GM18868 (cell line): ENCODE measurements at regions not wholly inside any gene's neighbourhood (a gene's known extent, or its start where the extent isn't known, plus 50 kb on each side); places are given as distances from the start of the nearest gene placed in this dataset.
"Not testable (repeated sequence)": the region's sequence is repeated elsewhere in the genome, so short reads cannot be mapped to it uniquely, and the experiment has no call there.

ENCODE experiments used
- ATAC-seq: cut with Tn5 transposase; IDR thresholded peaks from one replicate; pipeline ENCODE4 v1.9.1; 2021; ENCODE audit warnings: mild to moderate bottlenecking, moderate library complexity; ENCODE audit not compliant: unreplicated experiment

GRCh38 chr2:201568217-201568820 lies 75.0 kb downstream of the TMEM237 start:
- ATAC-seq: no peak

- no peak for ATAC-seq
Observed at GRCh38 chr2:201559067-201559710, 84.1 kb downstream of the TMEM237 start.

GRCh38 chr2:201558665-201559064 lies 84.6 kb downstream of the TMEM237 start:
- no peak for ATAC-seq

- ATAC-seq: no peak
Observed at GRCh38 chr2:201558232-201558631, 85.1 kb downstream of the TMEM237 start.

GRCh38 chr2:201551901-201552300 lies 91.4 kb downstream of the TMEM237 start:
- ATAC-seq: no peak

GRCh38 chr2:201546576-201546975 lies 95.0 kb downstream of the STRADB start:
- no peak for ATAC-seq

GRCh38 chr2:201542291-201542690 lies 90.8 kb downstream of the STRADB start:
- ATAC-seq: no peak

- not testable (repeated sequence) for ATAC-seq
Observed at GRCh38 chr2:201539271-201539670, 87.7 kb downstream of the STRADB start.

- no peak for ATAC-seq
Observed at GRCh38 chr2:201538025-201538424, 86.5 kb downstream of the STRADB start.

- no peak for ATAC-seq
Observed at GRCh38 chr2:201536754-201537153, 85.2 kb downstream of the STRADB start.

GRCh38 chr2:201536046-201536445 lies 84.5 kb downstream of the STRADB start:
- ATAC-seq: no peak

- peak; percentile 81 for ATAC-seq
Observed at GRCh38 chr2:201532686-201533304, 81.3 kb downstream of the STRADB start.
